ENCODE measurements at regions not wholly inside any gene's neighbourhood (a gene's known extent, or its start where the extent isn't known, plus 50 kb on each side); places are given as distances from the start of the nearest gene placed in this dataset.
A peak's percentile ranks its signal among the peaks of the same experiment; 100 is the strongest.
"Not testable (repeated sequence)": the region's sequence is repeated elsewhere in the genome, so short reads cannot be mapped to it uniquely, and the experiment has no call there.

DNA sequence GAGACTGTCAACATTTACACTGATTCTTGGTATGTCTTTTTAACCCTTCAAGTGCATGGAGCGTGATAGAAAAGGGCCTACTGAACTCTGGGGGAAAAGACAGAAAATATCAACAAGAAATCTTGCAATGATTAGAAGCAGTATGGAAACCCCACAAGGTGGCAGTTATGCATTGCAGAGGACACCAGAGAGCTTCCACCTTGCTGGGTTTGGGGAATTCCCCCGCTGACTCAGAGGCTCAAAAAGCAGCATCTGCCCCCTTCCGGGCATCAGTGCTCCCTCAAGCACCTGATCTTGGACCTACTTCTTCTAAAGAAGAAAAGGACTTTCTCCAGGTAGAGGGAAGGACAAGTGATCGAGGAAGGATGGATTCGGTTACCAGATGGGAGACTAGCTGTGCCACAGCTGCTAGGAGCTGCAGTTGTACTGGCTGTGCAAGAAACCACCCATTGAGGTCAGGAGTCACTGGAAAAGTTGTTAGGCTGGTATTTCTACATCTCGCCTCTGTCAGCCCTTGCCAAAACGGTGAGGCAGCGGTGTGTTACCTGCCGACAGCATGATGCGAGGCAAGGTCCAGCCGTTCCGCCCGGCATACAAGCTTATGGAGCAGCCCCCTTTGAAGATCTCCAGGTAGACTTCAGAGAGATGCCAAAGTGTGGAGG is 102.8 kb upstream of the OSBPL11 start:
- not testable (repeated sequence) for DNase-seq (ENCODE audit: low spot score)

DNA sequence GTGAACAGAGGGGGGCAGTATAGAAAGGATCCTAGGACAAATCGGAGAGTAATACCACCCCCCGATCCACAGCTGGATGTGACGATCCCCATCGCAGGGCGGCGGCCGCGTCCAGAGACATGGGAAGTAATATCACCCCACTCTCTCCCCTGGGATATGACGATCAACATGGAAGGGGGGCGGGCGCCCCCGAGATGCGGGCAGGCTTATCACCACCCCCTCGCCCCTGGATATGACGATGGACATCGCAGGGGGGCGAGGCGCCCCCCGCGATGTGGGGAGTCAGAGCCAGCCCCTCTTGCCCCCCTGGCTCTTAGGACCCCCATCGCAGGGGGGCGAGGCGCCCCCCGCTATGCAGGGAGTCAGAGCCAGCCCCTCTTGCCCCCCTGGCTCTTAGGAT is 120.4 kb upstream of the OSBPL11 start:
- no peak for DNase-seq (ENCODE audit: low spot score)

DNA sequence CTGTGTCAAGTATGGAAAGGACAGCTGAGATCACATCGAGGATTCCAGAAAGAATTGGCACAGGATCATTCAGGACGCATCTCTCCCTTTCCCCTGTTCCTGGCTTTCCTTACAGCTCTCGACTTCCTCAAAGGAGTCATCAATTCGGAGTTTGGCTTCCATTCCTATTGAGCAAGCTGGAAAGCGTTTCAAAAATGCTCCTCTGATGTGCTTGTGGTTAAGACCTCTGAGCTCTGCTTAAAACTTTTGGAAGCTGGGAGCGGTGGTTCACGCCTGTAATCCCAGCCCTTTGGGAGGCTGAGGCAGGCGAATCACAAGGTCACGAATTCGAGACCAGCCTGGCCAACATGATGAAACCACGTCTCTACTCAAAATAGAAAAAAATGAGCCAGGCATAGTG is 136.9 kb upstream of the OSBPL11 start:
- DNase-seq (ENCODE audit: low spot score) = not testable (repeated sequence)

DNA sequence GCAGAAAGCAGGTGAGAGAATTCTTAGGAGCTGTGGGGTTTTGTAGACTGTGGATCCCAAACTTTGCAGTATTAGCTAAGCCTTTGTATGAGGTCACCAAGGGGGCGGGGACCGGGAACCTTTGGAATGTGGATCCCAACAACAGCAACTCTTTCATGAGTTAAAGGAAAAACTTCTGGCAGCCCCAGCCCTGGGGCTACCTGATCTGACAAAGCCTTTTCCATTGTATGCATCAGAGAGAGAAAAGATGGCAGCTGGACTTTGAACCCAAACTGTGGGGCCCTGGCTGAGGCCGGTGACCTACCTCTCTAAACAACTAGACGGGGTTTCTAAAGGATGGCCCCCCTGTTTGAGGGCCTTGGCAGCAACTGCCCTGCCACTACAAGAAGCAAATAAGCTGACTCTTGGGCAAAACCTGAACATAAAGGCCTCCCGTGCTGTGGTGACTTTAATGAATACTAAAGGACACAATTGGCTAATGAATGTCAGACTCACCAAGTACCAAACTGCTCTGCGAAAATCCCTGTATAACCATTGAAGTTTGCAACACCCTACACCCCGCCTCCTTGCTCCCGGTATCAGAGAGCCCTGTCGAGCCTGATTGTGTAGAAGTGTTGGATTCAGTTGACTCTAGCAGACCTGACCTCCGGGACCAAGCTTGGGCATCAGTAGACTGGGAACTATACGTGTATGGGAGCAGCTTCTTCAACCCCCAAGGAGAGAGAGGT is 146.9 kb upstream of the OSBPL11 start:
- DNase-seq (ENCODE audit: low spot score) = not testable (repeated sequence)

DNA sequence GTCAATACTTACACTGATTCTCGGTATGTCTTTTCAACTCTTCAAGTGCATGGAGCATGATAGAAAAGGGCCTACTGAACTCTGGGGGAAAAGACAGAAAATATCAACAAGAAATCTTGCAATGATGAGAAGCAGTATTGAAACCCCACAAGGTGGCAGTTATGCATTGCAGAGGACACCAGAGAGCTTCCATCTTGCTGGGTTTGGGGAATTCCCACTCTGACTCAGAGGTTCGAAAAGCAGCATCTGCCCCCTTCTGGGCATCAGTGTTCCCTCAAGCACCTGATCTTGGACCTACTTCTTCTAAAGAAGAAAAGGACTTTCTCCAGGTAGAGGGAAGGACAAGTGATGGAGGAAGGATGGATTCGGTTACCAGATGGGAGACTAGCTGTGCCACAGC is 147.5 kb upstream of the OSBPL11 start:
- DNase-seq (ENCODE audit: low spot score) = not testable (repeated sequence)

DNA sequence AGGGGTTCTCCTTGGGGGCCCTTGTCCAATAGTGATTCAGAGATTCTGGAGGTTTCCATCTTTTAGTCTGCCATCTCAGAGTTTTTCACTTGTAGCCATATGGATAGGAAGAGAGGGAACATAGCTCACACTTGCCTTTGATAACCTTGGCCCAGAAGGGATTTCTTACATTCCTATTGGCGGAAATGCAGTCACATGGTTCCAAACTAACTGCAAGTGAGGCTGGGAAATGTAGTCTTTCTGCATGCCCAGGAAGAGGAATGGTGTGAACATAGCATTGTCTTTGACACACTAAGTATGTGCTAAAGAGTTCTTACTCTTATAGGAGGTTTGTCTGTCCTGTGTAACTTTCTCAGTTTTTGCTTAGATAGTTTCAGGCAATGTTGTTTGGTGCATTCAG is 161.8 kb upstream of the OSBPL11 start:
- DNase-seq (ENCODE audit: low spot score) = not testable (repeated sequence)

DNA sequence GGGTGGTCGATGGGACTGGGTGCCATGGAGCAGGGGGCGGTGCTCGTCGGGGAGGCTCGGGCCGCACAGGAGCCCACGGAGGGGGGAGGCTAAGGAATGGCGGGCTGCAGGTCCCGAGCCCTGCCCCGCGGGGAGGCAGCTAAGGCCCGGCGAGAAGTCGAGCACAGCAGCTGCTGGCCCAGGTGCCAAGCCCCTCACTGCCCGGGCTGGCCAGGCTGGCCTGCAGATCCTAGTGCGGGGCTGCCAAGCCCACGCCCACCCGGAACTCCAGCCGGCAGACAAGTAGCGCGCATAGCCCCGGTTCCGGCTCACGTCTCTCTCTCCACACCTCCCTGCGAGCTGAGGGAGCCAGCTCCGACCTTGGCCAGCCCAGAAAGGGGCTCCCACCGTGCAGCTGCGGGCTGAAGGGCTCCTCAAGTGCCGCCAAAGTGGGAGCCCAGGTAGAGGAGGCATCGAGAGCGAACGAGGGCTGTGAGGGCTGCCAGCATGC is 163.4 kb upstream of the OSBPL11 start:
- DNase-seq (ENCODE audit: low spot score) = not testable (repeated sequence)

DNA sequence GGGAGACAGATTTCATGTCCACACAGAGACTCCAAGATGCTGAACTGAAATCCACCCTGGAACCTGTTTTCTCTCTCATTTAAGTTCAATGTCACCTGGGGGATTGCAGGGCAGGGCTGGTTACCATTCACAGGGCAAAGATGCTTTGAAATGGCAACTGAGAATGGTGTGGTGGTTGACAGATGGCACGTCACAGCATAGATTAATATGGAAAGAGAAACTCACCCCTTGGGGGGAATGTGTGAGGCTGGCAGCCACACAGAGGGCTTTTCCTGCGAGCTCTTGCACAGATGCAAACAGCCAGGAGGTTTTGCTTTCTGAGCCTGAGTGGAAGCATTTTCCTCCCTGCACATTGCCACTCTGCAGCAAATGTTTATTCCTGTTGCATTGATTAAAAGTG is 167.3 kb upstream of the OSBPL11 start:
- not testable (repeated sequence) for DNase-seq (ENCODE audit: low spot score)

DNA sequence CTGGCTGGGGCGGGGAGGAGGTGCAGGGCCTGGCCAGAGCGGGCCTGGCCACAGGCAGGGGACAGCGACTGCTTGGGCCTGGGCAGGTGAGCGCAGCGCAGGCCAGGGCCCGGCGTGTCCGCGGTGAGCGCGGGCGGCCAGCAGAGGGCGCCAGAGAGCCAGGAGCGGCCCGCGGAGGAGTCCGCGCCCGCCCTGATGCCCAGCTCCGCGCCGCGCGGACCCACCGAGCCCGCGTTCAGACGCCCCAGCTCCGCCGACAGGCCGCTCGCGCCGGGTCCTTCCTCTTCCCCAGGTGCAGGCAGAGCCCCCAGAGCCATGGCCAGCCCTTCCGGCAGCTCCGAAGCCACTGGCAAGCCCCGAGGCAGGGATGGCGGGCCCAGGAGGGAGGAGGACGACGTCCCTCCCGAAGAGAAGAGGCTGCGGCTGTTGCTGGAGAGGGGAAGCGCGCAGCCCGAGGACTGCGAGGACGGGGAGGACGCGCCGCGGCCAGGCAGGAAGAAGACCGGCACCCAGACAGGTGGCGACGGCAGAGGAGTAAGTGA is 171.1 kb upstream of the OSBPL11 start:
- DNase-seq (ENCODE audit: low spot score) = peak; percentile 33

DNA sequence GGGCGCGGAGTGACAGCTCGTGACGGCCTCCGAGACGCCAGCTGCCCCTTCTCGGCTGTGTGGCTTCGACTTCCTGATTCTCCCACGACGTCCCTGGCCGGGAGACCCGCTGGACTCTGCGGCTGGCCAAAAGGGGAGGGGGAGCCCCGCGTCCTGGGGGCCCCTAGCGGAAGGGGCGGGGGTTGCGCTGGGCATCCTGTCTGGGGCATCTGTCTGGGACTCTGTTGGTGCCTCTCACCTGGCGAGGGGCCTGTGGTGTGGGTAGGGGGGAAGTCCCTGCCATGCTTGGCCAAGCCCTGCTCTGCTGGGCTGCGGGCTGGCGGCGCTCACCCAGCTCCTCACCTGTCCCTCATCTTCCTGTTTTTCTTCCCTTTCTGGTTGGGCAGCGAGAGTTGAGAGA is 171.6 kb upstream of the OSBPL11 start:
- DNase-seq (ENCODE audit: low spot score) = not testable (repeated sequence)

DNA sequence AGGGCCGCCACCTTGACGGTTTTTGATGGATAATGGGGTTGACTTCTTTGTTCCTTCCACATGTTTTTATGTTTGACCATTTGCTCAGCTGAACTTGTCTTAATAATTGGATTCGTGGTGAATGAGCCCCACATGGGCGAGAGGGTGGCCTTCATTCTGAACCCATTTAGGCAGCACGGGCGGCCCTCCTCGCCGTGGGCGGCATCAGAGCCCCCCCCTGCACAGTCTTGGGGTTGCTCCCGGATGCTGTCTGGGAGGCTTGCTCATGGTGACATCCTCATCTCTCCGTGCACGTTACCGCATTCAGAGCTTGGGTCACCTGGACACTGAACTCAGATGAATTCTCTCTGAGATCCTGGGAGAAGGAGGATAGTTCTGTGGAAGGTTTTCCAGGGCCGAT is 172.3 kb upstream of the OSBPL11 start:
- DNase-seq (ENCODE audit: low spot score) = no peak

DNA sequence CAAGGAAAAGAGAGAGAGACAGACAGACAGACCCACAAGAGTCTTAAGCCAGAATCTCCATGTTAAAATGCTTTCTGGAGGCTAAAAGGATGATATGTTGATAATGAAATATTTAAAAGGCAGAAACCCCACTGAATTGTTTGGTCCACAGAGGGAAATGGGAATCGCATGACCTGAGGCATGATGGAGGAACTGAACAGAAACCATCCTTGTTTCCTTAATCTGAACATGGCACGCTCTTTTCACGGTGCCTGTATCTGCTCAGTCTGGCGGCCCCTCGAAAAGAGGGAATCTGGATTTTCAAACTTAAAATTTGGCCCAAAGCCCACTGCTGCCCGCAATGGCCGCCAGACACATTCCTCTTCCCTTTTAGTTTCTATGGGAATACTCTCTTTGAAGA is 173.5 kb upstream of the OSBPL11 start:
- DNase-seq (ENCODE audit: low spot score) = not testable (repeated sequence)

DNA sequence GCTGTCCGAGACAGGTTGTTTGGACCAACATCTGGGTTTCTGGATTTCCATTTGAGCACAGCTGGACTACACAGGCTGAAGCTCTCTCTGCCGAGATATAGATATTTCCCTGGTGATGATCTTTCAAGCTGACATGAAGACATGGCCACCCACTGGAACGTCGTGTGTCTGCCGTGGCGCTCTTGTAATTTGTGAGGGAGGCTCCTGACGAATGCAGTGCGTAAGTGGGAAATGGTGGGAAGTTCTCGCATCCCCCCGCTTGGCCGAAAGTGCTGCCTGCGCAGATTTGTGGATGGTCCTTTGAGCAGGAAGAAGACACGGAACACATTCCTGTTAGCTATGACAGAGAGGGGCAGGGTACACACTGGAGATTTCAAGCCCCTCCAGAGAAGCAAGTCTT is 176.2 kb upstream of the OSBPL11 start:
- DNase-seq (ENCODE audit: low spot score) = not testable (repeated sequence)

DNA sequence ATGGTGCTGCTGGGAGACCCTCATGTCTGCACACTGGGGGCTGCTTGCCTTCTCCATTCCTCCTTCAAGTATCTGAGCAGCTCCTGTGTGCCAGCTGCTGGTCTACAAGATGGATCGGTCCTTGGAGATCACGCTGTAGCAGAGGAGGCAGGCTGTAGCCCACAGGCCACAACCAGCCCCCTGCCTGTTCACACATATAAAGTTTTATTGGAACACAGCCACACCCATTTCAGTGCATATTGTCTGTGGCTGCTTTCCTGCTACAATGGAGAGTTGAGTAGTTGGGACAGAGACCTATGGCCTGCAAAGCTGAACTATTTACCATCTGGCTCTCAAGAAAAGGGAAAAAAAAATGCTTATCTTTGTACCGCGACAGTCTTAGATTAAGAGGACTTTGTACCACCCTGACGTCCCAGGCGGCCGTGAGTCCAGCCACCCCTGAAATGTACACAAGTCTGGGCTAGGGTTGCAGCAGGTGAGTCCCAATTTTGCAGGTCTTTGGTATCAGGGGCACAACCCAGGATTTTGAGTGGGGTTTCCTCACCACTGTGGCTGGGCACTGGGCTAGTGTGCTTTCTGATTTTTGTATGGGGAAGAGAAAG is 179.2 kb upstream of the OSBPL11 start:
- not testable (repeated sequence) for DNase-seq (ENCODE audit: low spot score)

DNA sequence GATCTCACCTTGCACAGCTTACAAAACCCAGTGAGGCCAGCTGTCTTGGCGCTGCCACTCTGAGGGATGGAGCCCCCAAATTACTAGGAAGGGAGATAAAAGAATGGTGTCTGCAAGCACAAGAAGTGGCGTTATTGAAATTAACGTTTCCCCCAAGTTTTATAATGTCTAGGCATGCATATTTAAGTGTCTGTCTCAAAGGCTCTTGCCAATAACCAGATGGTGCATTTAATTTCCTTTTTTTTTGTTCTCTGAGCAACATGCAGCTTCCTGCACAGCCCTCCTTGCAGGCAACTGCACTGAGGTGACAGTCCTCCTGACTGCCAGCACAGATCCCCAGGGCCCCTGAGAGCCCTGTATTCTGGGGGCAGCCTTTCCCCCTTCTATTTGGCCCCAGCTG is 179.8 kb upstream of the OSBPL11 start:
- not testable (repeated sequence) for DNase-seq (ENCODE audit: low spot score)

DNA sequence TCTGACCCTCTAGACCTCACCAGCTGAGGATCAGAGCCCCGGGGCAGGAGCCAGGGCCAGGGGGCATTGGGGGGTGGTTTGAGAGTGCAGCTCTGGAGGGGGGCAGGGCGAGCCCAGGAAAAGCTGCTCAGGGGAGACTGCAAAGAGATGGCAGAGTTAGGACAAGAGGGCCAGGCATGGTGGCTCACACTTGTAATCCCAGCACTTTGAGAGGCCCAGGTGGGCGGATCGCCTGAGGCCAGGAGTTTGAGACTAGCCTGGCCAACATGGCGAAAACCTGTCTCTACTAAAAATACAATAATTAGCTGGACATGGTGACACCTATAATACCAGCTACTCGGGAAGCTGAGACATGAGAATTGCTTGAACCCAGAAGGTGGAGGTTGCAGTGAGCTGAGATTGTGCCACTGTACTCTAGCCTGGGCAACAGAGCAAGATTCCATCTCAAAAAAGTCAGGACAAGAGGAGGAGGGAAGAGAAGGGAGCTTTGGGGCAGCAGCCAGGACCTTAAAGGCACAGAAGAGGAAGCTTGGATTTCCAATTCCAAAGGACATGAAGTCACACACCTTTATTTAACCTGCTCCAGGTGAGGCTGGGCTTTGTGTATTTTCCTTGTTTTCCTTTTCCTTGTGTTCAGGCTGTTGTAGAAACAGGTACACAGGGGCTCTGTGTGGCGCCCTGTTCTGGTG is 180.5 kb upstream of the OSBPL11 start:
- not testable (repeated sequence) for DNase-seq (ENCODE audit: low spot score)

DNA sequence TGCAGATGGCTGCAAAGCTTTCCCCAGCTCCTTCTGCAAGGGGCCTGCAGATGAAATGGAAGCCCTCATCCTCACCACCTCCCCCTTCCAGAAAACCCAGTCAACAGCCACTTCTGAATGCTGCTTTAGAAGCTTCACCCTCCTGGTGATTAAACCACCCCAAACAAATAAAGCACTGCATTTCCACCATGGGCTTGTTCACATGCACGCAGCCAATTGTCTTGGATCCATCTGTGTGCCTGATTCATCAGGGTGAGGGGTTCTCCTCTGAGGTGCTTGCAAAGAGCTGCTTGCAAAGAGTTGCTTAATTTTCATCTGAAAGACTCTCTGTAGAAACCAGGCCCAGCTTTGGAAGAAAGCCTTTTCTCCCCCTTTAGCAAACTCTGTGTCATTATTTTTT is 184.0 kb upstream of the OSBPL11 start:
- not testable (repeated sequence) for DNase-seq (ENCODE audit: low spot score)

DNA sequence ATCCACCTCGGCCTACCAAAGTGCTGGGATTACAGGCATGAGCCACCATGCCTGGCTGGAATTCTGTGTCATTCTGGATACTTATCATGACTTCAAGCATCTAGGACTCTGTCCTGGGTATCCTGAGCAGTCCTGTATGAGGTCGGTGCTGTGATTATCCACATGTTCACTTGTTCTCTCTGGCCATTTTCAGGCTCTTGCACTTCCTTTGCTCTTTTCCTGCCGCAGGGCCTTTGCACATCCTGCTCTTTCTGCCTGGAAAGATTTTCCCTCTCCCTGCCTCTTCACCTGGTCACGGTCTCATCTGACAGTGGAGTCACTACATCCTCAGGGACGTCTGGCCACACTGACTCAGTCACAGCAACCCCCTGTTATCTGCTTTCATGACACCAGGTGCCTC is 184.6 kb upstream of the OSBPL11 start:
- not testable (repeated sequence) for DNase-seq (ENCODE audit: low spot score)

DNA sequence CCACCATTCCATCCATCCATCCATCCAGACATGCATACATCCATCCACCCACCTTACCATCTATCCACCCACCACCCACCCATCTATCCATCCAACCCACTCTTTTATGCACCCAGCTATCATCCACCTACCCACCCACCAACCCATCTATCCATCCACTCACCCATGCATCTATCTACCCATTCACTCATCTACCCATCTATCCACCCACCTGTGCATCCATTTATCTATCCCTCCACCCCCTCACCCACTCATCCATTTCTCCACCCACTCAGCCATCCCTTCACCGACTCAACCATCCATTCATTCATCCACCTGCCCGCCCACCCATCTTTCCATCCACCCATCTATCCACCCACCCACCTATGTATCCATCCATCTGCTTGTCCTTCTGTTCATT is 186.4 kb upstream of the OSBPL11 start:
- not testable (repeated sequence) for DNase-seq (ENCODE audit: low spot score)

DNA sequence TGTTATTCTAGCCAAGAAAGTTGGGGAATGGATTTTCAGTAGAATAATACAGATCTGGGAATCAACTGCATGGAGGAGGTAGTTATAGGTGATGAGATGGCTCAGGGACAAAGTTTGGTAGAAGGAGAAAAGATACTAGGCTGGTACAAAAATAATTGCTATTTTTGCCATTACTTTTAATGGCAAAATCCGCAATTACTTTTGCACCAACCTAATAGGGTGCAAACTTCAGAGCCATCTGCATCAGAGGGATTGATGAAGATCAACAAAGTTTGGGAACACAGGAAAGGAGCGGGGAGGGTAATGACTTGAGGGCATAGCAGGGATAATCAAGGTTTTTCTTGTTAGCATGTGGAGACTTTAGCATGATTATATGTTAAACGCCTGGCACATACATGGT is 178.7 kb upstream of the ROPN1B start:
- not testable (repeated sequence) for DNase-seq (ENCODE audit: low spot score)

DNA sequence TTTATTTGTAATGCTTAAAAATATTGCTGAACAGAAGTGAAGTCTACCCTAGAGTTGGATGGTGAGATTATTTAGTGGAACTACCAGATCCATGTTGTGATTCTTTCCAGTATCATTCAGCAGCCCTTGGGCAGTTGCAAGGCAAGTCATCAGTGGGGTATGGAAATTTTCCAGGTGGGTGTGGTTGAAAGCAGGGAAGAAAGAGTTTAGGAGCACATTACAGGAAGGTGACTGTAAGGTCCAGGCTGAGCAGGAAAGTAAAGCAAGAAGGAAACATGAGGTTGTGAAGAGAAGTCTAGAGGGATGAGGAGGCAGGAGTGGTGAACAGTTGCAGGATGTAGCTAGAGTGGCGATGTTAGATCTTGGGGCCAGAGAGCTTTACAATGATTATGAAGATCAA is 178.0 kb upstream of the ROPN1B start:
- DNase-seq (ENCODE audit: low spot score) = not testable (repeated sequence)

DNA sequence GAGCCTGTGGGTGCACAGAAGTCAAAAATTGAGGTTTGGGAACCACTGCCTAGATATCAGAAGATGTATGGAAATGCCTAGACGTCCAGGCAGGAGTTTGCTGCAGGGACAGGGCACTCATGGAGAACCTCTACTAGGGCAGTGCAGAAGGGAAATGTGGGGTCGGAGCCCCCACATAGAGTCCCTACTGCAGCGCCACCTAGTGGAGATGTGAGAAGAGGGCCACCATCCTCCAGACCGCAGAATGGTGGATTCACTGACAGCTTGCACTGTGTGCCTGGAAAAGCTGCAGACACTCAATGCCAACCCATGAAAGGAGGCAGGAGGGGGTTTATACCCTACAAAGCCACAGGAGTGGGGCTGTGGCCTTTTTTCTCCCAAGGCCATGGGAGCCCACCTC is 159.0 kb upstream of the ROPN1B start:
- DNase-seq (ENCODE audit: low spot score) = not testable (repeated sequence)
